RWPE1 (cell line): ENCODE measurements at regions not wholly inside any gene's neighbourhood (a gene's known extent, or its start where the extent isn't known, plus 50 kb on each side); places are given as distances from the start of the nearest gene placed in this dataset.

Experiments
- CTCF ChIA-PET: fragments of 350-600 bp; sonication (Branson Sonifier 250); formaldehyde crosslinking; extraction: SDS; loops from one replicate; lab custom pipeline; 2021; lab: Yijun Ruan, JAX
- POLR2A ChIA-PET: fragments of 400-600 bp; formaldehyde crosslinking; extraction: SDS; loops from one replicate; lab custom pipeline; 2020; ENCODE audit warnings: antibody characterized with exemption; ENCODE audit not compliant: low non-redundant PET; lab: Yijun Ruan, JAX
- DNase-seq: peaks from one replicate; pipeline ENCODE4 v3.0.0; 2012; ENCODE audit warnings: low spot score
- H3K27ac ChIP-seq: fragments of 450-650 bp; 2 replicates; pipeline ENCODE4 v1.5.1; 2017
- CTCF ChIP-seq: fragments of 450-650 bp; conservative IDR thresholded peaks from 2 replicates; pipeline ENCODE4 v1.5.1; 2017; ENCODE audit warnings: low read depth, mild to moderate bottlenecking

GRCh38 chr3:30135190-30135589 is 471.2 kb upstream of the TGFBR2 start:
- ChIA-PET POLR2A (no interaction called here), CTCF (interaction anchor here (0.6 kb wide), 1 partner anchor 341 kb away, joined by 3 read pairs; no protein-coding TSS in a partner anchor)
- no peak for DNase-seq

GRCh38 chr3:30139283-30139682 is 467.1 kb upstream of the TGFBR2 start:
- POLR2A ChIA-PET: no interaction called here
- no peak overlapping the region for H3K27ac ChIP-seq
- CTCF ChIA-PET: interaction anchor here (0.8 kb wide), 1 partner anchor 24 kb away, joined by 5 read pairs; no protein-coding TSS in a partner anchor
- DNase-seq: no peak
- TF ChIP-seq CTCF: no peak

More at GRCh38 chr3:30135190-30135589, 471.2 kb upstream of the TGFBR2 start:
- no peak for TF ChIP-seq CTCF
- no peak overlapping the region for H3K27ac ChIP-seq

- ChIA-PET POLR2A (no interaction called here), CTCF (no interaction called here)
- DNase-seq: no peak
- H3K27ac ChIP-seq: no peak overlapping the region
- no peak for TF ChIP-seq CTCF
Measured at GRCh38 chr3:30140356-30141075, 465.9 kb upstream of the TGFBR2 start.

GRCh38 chr3:30141178-30141581 is 465.2 kb upstream of the TGFBR2 start:
- CTCF ChIA-PET: no interaction called here
- no peak for DNase-seq

GRCh38 chr3:30141927-30142326 is 464.5 kb upstream of the TGFBR2 start:
- DNase-seq: no peak
- no peak overlapping the region for H3K27ac ChIP-seq
- CTCF ChIA-PET: no interaction called here
- POLR2A ChIA-PET: no interaction called here
- no peak for TF ChIP-seq CTCF

More at GRCh38 chr3:30141178-30141581, 465.2 kb upstream of the TGFBR2 start:
- no peak for TF ChIP-seq CTCF
- POLR2A ChIA-PET: no interaction called here
- H3K27ac ChIP-seq: no peak overlapping the region

GRCh38 chr3:30142946-30143345 is 463.5 kb upstream of the TGFBR2 start:
- no peak overlapping the region for H3K27ac ChIP-seq
- TF ChIP-seq CTCF: no peak
- no peak for DNase-seq
- ChIA-PET POLR2A (no interaction called here), CTCF (interaction anchor here (0.5 kb wide), 1 partner anchor 20 kb away, joined by 3 read pairs; no protein-coding TSS in a partner anchor)
